ENCODE measurements at regions not wholly inside any gene's neighbourhood (a gene's known extent, or its start where the extent isn't known, plus 50 kb on each side); places are given as distances from the start of the nearest gene placed in this dataset.

DNA sequence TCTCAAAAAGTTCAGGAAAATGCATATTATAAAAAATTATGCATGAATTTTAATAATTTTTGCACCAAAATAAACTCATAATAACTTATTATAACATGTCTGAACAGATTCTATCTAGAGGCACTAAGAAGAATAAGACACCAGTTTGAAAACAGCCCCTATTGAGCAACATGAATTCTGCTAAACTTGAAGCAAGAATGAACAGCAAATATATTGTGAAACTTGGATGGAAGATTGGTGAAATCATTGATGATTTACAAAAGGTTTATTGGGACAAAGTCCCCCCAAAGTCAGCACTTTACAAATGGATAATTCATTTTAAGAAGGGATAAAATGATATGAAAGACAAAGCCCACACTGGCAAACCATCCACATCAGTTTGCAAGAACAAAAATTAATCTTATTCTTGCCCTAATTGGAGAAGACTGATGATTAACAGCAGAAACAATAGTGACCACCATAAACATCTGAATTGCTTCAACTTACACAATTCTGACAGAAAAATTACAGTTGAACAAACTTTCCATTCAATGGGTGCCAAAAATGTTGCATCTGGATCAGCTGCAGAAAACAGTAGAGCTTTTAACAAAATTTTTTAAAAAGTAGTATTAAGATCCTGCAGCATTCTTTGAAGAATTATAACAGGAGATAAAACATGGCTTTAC lies 257.5 kb upstream of the FAT3 start:
- Histone ChIP-seq H3K9me3 (ENCODE audit: control insufficient read depth, insufficient read depth, low read depth, low read length) (no peaks in the 10 kb centered on the region), H3K4me1 (ENCODE audit: control insufficient read depth, insufficient read depth, low read length) (no peaks in the 10 kb centered on the region), H3K27ac (ENCODE audit: extremely low read depth, low read depth, low read length) (no peak overlapping the region), H3K36me3 (ENCODE audit: control insufficient read depth in 2 of 2, insufficient read depth in 1 of 2, low read length in 2 of 2) (no peaks in the 10 kb centered on the region), H3K4me3 (ENCODE audit: low read depth, low read length) (no peak overlapping the region)
- TF ChIP-seq, protein P1, sequence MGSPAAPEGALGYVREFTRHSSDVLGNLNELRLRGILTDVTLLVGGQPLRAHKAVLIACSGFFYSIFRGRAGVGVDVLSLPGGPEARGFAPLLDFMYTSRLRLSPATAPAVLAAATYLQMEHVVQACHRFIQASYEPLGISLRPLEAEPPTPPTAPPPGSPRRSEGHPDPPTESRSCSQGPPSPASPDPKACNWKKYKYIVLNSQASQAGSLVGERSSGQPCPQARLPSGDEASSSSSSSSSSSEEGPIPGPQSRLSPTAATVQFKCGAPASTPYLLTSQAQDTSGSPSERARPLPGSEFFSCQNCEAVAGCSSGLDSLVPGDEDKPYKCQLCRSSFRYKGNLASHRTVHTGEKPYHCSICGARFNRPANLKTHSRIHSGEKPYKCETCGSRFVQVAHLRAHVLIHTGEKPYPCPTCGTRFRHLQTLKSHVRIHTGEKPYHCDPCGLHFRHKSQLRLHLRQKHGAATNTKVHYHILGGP (tag by site-specific recombination; IDR thresholded peaks at IDR 0.05): no peak
- no peak for TF ChIP-seq ZNF514 (tag by site-specific recombination; IDR thresholded peaks at IDR 0.05)
- TF ChIP-seq ZNF560 (tag by site-specific recombination; IDR thresholded peaks at IDR 0.05; ENCODE audit: borderline replicate concordance): no peak
- no peak for TF ChIP-seq BCL11B (tag by site-specific recombination; IDR thresholded peaks at IDR 0.05; ENCODE audit: low read depth)
- TF ChIP-seq SALL2 (tag by site-specific recombination; IDR thresholded peaks at IDR 0.05; ENCODE audit: borderline replicate concordance): no peak
- TF ChIP-seq SCRT2 (tag by site-specific recombination; IDR thresholded peaks at IDR 0.05): no peak
- TF ChIP-seq ZNF549 (tag by site-specific recombination; IDR thresholded peaks at IDR 0.05): no peak
- no peak for TF ChIP-seq ZNF140 (tag by site-specific recombination; IDR thresholded peaks at IDR 0.05)
- no peak for TF ChIP-seq ZBTB21 (tag by site-specific recombination; IDR thresholded peaks at IDR 0.05)
- TF ChIP-seq ZNF433 (tag by site-specific recombination; IDR thresholded peaks at IDR 0.05; ENCODE audit: low read depth): no peak
- no peak for TF ChIP-seq ZNF521 (tag by site-specific recombination; IDR thresholded peaks at IDR 0.05)
- TF ChIP-seq KLF16 (tag by site-specific recombination; IDR thresholded peaks at IDR 0.05): no peak
- TF ChIP-seq ZNF404 (tag by site-specific recombination; IDR thresholded peaks at IDR 0.05): no peak
- no peak for TF ChIP-seq ZNF677 (tag by site-specific recombination; IDR thresholded peaks at IDR 0.05)
- TF ChIP-seq, protein P2, sequence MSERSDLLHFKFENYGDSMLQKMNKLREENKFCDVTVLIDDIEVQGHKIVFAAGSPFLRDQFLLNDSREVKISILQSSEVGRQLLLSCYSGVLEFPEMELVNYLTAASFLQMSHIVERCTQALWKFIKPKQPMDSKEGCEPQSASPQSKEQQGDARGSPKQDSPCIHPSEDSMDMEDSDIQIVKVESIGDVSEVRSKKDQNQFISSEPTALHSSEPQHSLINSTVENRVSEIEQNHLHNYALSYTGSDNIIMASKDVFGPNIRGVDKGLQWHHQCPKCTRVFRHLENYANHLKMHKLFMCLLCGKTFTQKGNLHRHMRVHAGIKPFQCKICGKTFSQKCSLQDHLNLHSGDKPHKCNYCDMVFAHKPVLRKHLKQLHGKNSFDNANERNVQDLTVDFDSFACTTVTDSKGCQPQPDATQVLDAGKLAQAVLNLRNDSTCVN (tag by site-specific recombination; optimal IDR thresholded peaks at IDR 0.05): no peak
- TF ChIP-seq ZNF701 (tag by site-specific recombination; IDR thresholded peaks at IDR 0.05): no peak
- CTCF ChIA-PET: no interaction called here
- POLR2A ChIA-PET: no interaction called here

DNA sequence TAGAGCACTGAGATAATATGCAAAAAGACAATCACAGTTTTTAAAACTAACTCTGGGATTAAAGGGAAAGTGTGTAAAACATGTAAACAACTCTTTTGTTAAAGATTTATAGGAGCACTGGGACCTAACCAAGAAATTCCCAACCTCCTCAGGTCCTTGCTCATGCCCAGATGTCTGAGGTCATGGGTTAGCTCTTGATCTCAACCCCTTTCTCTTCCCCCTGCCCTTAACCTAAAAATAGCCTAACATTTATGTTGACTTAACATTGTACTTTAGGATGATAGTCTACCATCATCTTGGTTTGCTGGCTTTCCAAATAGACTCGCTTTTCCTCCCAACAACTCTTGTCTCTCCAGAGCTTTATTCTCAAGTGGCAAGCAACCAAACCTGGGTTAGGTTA lies 258.2 kb upstream of the FAT3 start:
- no peak overlapping the region for H3K4me3 ChIP-seq (ENCODE audit: low read depth, low read length)
- H3K4me1 ChIP-seq (ENCODE audit: control insufficient read depth, insufficient read depth, low read length): no peaks in the 10 kb centered on the region
- POLR2A ChIA-PET: no interaction called here
- CTCF ChIA-PET: no interaction called here
- H3K36me3 ChIP-seq (ENCODE audit: control insufficient read depth in 2 of 2, insufficient read depth in 1 of 2, low read length in 2 of 2): no peaks in the 10 kb centered on the region
- no peak overlapping the region for H3K27ac ChIP-seq (ENCODE audit: extremely low read depth, low read depth, low read length)
- H3K9me3 ChIP-seq (ENCODE audit: control insufficient read depth, insufficient read depth, low read depth, low read length): no peaks in the 10 kb centered on the region
- TF ChIP-seq, protein P3, sequence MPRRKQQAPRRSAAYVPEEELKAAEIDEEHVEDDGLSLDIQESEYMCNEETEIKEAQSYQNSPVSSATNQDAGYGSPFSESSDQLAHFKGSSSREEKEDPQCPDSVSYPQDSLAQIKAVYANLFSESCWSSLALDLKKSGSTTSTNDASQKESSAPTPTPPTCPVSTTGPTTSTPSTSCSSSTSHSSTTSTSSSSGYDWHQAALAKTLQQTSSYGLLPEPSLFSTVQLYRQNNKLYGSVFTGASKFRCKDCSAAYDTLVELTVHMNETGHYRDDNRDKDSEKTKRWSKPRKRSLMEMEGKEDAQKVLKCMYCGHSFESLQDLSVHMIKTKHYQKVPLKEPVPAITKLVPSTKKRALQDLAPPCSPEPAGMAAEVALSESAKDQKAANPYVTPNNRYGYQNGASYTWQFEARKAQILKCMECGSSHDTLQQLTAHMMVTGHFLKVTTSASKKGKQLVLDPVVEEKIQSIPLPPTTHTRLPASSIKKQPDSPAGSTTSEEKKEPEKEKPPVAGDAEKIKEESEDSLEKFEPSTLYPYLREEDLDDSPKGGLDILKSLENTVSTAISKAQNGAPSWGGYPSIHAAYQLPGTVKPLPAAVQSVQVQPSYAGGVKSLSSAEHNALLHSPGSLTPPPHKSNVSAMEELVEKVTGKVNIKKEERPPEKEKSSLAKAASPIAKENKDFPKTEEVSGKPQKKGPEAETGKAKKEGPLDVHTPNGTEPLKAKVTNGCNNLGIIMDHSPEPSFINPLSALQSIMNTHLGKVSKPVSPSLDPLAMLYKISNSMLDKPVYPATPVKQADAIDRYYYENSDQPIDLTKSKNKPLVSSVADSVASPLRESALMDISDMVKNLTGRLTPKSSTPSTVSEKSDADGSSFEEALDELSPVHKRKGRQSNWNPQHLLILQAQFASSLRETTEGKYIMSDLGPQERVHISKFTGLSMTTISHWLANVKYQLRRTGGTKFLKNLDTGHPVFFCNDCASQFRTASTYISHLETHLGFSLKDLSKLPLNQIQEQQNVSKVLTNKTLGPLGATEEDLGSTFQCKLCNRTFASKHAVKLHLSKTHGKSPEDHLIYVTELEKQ (tag by site-specific recombination; IDR thresholded peaks at IDR 0.05; ENCODE audit: borderline replicate concordance): no peak
- TF ChIP-seq, protein P4, sequence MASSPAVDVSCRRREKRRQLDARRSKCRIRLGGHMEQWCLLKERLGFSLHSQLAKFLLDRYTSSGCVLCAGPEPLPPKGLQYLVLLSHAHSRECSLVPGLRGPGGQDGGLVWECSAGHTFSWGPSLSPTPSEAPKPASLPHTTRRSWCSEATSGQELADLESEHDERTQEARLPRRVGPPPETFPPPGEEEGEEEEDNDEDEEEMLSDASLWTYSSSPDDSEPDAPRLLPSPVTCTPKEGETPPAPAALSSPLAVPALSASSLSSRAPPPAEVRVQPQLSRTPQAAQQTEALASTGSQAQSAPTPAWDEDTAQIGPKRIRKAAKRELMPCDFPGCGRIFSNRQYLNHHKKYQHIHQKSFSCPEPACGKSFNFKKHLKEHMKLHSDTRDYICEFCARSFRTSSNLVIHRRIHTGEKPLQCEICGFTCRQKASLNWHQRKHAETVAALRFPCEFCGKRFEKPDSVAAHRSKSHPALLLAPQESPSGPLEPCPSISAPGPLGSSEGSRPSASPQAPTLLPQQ (tag by site-specific recombination; IDR thresholded peaks at IDR 0.05): no peak
- no peak for TF ChIP-seq ZNF16 (tag by site-specific recombination; IDR thresholded peaks at IDR 0.05; ENCODE audit: low read depth)
- no peak for TF ChIP-seq ZXDB (tag by site-specific recombination; IDR thresholded peaks at IDR 0.05)
- no peak for TF ChIP-seq ZSCAN23 (tag by site-specific recombination; IDR thresholded peaks at IDR 0.05)
